Natural killer cell treated with Interleukin-12 subunit alpha and Interleukin-12 subunit beta and Interleukin-15 and Interleukin-18, amount 100 ng/mL, for 72 hours (primary cell): ENCODE measurements at regions not wholly inside any gene's neighbourhood (a gene's known extent, or its start where the extent isn't known, plus 50 kb on each side); places are given as distances from the start of the nearest gene placed in this dataset.

Experiments
- ATAC-seq, 2 donors: fragments of 150-1000 bp; cut with Tn5 transposase in 1 of 2; sonication (Bioruptor Pico), chemical (Tn5 transposase) in 1 of 2; 2 replicates each; pipeline ENCODE4 v1.10.0; 2021
- DNase-seq: peaks from one replicate; pipeline ENCODE4 v3.0.0; 2022; ENCODE audit warnings: low spot score
- H3K27ac Mint-ChIP-seq, 2 donors: 1 replicate in 1 of 2; 2 replicates in 1 of 2; pipeline ENCODE4 v1.8.0; 2022; ENCODE audit warnings: mixed read lengths in 2 of 2, mild to moderate bottlenecking in 1 of 2, moderate library complexity in 1 of 2
- H3K27me3 Mint-ChIP-seq, 2 donors: 1 replicate in 1 of 2; 2 replicates in 1 of 2; pipeline ENCODE4 v1.8.0; 2022; ENCODE audit warnings: mixed read lengths in 2 of 2
- H3K36me3 Mint-ChIP-seq: one replicate; pipeline ENCODE4 v1.8.0; 2022; ENCODE audit warnings: mixed read lengths
- H3K4me1 Mint-ChIP-seq, 2 donors: 1 replicate in 1 of 2; 2 replicates in 1 of 2; pipeline ENCODE4 v1.8.0; 2022; ENCODE audit warnings: low read depth in 2 of 2, mixed read lengths in 2 of 2, mild to moderate bottlenecking in 1 of 2
- H3K4me3 Mint-ChIP-seq: one replicate; pipeline ENCODE4 v1.8.0; 2022; ENCODE audit warnings: mixed read lengths
- H3K9me3 Mint-ChIP-seq: 2 replicates; pipeline ENCODE4 v1.8.0; 2022; ENCODE audit warnings: mixed read lengths

DNA sequence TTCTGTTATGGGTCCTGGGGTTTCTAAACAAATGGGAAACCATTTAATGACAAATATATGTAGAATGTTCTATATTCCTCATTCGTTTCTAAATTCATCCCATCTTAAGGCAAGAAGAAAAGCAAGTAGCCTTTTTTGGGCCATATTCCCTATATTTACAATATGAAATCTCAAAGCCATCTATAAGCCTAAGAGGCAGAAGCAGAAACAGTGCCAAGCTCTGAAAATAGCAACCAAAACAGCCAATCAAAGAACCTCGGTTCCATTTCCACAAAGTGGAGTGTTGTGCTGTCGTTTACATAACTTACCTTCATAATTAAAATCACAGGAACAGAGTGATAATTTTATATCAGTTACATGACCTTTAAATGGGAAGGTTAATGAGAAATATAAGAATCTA is 330.6 kb upstream of the GATB start:
- DNase-seq (no peak), ATAC-seq (no peak)
- Mint-ChIP-seq H3K9me3 (no peaks in the 10 kb centered on the region), H3K27ac (no peak overlapping the region), H3K27me3 (no peaks in the 10 kb centered on the region), H3K4me3 (no peak overlapping the region), H3K4me1 (peaks cover 6 to 20% of the 10 kb centered on the region in 2 donors), H3K36me3 (no peaks in the 10 kb centered on the region)

DNA sequence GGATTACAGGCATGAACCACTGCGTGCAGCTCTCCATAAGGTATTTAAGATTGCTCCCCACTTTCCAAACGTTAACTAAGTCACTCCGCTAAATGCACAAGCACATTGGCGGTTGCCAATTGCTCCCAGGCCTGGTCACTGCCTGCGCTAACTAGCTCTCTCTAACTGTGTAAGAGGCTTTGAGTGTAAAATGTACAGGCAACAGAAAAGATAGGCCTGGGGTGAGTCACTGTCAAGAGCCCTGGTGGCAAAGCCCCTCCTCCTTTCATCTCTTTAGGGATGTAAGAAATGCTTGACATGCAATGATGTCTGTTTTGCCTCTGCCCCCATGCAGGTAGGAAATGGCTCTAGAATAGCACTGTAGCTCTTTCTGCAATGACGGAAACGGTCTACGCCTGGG is 329.7 kb upstream of the GATB start:
- DNase-seq (no peak), ATAC-seq (peak; percentile 55 to 56)
- no peaks in the 10 kb centered on the region for H3K36me3 Mint-ChIP-seq
- no peak overlapping the region for H3K27ac Mint-ChIP-seq
- no peaks in the 10 kb centered on the region for H3K9me3 Mint-ChIP-seq
- no peaks in the 10 kb centered on the region for H3K27me3 Mint-ChIP-seq
- no peak overlapping the region for H3K4me3 Mint-ChIP-seq
- peaks cover 4 to 14% of the 10 kb centered on the region in 2 donors for H3K4me1 Mint-ChIP-seq

DNA sequence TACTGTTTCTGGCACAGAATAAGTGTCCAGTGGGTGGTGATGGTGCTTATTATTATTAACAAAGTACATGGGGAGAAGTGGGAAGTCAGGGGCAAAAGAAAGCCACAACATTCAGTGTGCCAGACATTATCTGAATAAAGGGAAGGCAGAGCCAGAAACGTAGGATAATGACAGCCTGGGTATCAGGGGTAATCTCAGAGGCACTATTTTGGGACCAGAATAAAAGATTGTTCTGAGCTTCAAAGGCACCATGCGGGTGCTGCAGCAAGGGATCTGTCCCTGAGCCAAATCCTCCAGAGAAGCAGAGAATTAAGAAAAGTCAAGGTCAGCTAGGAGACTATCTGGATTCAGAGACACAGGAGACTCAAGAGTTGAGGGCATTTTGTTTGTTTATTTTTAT is 328.8 kb upstream of the GATB start:
- Mint-ChIP-seq H3K9me3 (no peaks in the 10 kb centered on the region), H3K36me3 (no peaks in the 10 kb centered on the region), H3K4me1 (peaks cover 0 to 7% of the 10 kb centered on the region in 2 donors), H3K27ac (no peak overlapping the region), H3K4me3 (no peak overlapping the region), H3K27me3 (no peaks in the 10 kb centered on the region)
- DNase-seq (no peak), ATAC-seq (no peak)

DNA sequence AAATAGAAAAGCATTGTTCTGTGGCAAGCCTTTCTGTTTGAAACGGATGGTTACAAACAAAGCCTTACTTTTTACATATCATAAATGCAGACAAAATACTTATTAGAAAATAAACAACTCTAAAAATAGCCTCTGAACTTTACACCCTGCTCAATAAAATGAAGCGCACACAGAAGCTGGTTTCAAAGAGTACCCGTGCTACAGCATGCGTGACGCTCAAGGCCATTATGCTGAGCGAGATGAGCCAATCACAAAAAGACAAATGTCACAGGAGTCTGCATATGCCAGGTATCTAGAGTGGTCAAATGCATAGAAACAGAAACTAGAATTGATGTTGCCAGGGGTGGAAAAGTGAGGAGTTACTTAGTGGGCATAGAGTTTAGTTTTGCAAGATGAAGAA is 326.5 kb upstream of the GATB start:
- Mint-ChIP-seq H3K27me3 (peaks cover 0 to 2% of the 10 kb centered on the region in 2 donors), H3K36me3 (no peaks in the 10 kb centered on the region), H3K27ac (no peak overlapping the region), H3K4me3 (no peak overlapping the region), H3K9me3 (no peaks in the 10 kb centered on the region), H3K4me1 (peaks cover 0 to 3% of the 10 kb centered on the region in 2 donors)
- DNase-seq (no peak), ATAC-seq (no peak)

DNA sequence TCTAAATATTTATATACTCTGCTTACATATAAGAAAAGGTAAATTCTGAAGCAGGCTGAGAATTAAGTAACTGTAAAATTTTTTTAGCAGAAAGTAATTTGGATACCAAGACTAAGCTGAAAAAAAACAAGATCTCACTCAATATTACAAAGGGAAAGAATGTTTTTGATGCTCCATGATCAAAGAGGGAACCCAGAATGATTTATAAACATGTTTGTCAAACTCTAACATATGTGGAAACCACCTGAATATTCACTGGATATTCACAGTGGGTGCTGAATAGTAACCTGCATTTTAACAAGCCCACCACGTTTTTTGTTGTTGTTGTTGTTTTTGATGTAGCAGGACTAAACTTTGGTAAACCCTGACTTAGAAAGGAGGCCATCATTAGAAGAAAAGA is 324.9 kb upstream of the GATB start:
- no peak overlapping the region for H3K27ac Mint-ChIP-seq
- DNase-seq = no peak
- no peaks in the 10 kb centered on the region for H3K36me3 Mint-ChIP-seq
- H3K4me3 Mint-ChIP-seq = no peak overlapping the region
- H3K27me3 Mint-ChIP-seq = peaks cover 0 to 2% of the 10 kb centered on the region in 2 donors
- peaks cover 3 to 5% of the 10 kb centered on the region in 2 donors for H3K4me1 Mint-ChIP-seq
- no peak for ATAC-seq
- H3K9me3 Mint-ChIP-seq = no peaks in the 10 kb centered on the region

DNA sequence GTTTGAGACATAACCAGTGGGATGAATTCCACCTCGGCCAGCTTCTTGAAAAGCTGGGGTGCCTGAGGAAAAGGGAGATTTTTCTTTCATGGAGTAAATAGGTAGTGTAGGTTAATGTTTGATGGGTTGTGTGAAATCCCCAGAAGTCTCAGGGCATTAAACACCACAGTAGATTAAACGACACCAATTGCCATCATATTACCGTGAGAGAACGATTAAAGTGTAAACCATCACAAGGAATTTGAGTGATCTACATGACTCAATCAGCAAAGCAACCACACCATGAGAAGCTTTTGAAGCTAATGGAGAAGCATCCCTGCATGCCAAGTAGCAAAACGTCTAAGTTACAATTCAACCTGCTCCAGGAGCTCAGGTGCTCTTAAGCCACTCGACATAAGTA is 322.5 kb upstream of the GATB start:
- peaks cover 5 to 13% of the 10 kb centered on the region in 2 donors for H3K4me1 Mint-ChIP-seq
- peaks cover 0 to 2% of the 10 kb centered on the region in 2 donors for H3K27me3 Mint-ChIP-seq
- no peak overlapping the region for H3K27ac Mint-ChIP-seq
- DNase-seq (no peak), ATAC-seq (no peak)
- H3K9me3 Mint-ChIP-seq = no peaks in the 10 kb centered on the region
- no peaks in the 10 kb centered on the region for H3K36me3 Mint-ChIP-seq
- no peak overlapping the region for H3K4me3 Mint-ChIP-seq

DNA sequence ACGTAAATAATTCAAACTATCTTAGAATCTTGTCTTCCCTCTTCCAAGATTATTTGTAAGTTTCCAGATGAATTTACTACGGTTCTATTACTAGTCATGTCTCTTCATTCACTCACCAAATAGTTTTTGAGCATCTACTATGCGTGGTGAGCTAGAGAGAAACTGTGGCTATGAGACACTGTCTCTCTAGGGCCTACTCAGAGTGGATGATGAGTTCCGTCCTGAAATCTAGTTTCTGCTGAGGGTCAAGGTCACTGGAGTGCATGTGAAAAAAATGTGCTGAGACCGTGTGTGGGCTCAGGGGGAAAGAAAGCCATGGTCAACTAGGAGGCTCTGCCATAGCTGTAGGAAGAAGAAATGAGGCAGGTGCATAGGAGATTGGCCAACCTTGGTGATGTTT is 320.2 kb upstream of the GATB start:
- H3K27ac Mint-ChIP-seq = no peak overlapping the region

DNA sequence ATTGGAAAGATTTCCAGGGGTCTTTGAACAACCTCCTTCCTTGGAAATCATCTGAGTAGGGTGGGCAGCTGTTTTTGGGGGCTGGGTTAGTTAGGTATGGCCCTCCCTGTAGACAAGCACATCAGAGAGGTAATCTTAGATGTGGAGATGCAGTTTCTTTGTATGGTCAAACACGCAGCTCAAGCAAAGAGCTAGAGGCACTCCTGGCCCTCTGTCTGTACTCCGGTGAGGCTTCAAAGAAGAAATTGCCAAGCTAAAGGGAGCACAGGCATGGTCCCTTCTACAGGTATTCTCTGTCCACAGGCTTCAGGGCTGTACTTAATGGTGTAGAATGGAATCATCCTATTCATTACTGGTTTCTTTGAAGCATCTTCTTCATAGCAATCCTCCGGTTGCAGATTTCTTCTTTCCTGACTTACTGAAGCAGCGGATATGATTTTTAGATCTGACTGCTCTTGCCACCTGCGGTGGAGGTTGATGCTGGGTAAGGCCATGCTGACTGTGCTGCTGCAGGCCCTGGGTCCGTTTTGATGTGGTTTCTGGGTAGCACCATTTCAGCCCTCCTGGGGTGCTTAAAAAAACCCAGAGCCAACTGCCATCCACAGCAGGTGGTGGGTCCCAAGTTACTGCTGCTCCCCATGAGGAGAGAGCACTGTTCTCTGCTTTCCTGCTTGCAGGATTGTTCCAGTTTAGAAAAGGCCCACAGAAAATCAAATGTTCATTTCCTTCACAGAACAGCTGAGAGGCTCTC is 318.9 kb upstream of the GATB start:
- H3K36me3 Mint-ChIP-seq = no peaks in the 10 kb centered on the region
- DNase-seq (no peak), ATAC-seq (peak in 1 of 2 donors; percentile 74)
- no peaks in the 10 kb centered on the region for H3K9me3 Mint-ChIP-seq
- peak overlapping the region in 1 of 2 donors; percentile 5 for H3K27ac Mint-ChIP-seq
- H3K4me1 Mint-ChIP-seq = peaks cover 5 to 13% of the 10 kb centered on the region in 2 donors
- H3K4me3 Mint-ChIP-seq = no peak overlapping the region
- H3K27me3 Mint-ChIP-seq = peaks cover 0 to 2% of the 10 kb centered on the region in 2 donors

More for the DNA sequence above, 320.2 kb upstream of the GATB start:
- no peak for DNase-seq
- no peak for ATAC-seq
- H3K9me3 Mint-ChIP-seq = no peaks in the 10 kb centered on the region
- H3K4me1 Mint-ChIP-seq = peaks cover 5 to 13% of the 10 kb centered on the region in 2 donors
- no peaks in the 10 kb centered on the region for H3K36me3 Mint-ChIP-seq
- peaks cover 0 to 2% of the 10 kb centered on the region in 2 donors for H3K27me3 Mint-ChIP-seq
- H3K4me3 Mint-ChIP-seq = no peak overlapping the region

DNA sequence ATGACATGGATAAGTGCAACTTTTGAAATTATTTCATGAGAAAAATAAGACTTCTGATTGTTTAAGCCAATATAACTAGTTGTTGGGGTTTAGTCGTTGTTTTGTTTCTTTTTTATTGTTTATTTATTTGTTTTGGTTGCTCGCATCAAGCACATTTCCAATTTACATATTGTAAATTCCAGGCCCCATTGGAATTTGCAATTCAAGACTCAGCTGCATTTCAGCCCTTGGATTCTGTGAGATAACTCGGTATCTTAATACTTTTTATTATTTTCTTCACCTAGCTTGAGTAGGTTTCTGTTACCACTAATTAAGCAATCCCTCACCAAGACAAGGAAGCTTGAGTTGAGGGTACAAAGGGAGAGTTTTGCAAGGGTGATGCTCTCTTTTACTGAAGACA is 318.3 kb upstream of the GATB start:
- Mint-ChIP-seq H3K27me3 (peaks cover 0 to 2% of the 10 kb centered on the region in 2 donors), H3K9me3 (no peaks in the 10 kb centered on the region), H3K4me1 (peaks cover 5 to 13% of the 10 kb centered on the region in 2 donors), H3K36me3 (no peaks in the 10 kb centered on the region), H3K4me3 (no peak overlapping the region), H3K27ac (no peak overlapping the region)
- no peak for DNase-seq
- no peak for ATAC-seq

DNA sequence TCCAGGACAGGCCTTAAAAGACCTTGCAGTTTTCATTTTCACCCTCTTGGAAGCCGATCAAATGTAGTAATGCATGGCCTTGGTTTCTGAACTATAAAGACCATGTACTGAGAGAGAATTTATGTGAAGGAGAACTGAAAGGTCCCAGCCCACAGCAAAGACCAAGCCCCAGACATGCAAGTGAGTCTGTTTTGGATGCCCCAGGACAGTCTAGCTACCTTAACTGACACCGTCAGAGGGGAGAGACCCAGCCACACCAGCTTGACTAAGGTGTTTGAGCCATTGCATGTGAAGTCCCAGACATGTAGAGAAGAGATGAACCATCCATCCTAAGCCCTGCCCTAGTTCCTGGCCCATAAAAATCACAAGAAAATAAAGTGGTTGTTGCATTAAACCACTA is 316.8 kb upstream of the GATB start:
- Mint-ChIP-seq H3K27ac (no peak overlapping the region), H3K4me1 (peaks cover 5 to 13% of the 10 kb centered on the region in 2 donors), H3K27me3 (no peaks in the 10 kb centered on the region), H3K9me3 (no peaks in the 10 kb centered on the region), H3K4me3 (no peak overlapping the region), H3K36me3 (no peaks in the 10 kb centered on the region)
- ATAC-seq (no peak), DNase-seq (no peak)

DNA sequence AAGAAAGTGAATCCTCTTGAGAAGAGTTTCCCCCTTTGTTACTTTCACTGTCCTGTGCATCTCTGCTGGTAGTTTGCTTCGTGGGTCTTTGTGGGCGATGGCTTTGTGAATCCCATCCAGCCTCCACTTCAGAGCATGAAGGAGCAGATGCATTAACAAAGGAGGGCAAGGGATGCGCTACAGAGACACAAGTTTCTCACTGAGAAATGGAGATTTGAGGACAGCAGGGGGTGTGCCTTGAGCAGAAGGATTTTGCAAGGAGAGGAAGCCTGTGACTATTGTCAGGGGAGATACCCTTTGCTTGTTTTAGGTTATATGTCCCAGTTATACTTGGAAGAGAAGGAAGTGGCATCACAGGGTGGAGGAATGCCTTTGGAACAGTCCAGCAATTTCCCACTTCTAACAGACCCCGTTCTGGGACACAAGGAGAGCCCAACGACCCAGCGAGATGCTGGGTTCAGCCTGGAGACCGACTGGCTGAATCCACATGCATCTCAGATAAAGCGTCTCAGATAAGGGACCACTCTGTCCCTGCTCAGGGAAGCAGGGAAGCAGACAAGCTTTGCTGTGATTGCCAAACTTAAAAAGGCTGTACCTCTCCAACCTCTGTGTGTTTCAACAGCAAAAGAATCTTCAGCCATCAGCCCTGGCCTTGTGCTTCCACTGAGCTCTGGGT is 314.6 kb upstream of the GATB start:
- H3K9me3 Mint-ChIP-seq = no peaks in the 10 kb centered on the region
- no peak overlapping the region for H3K4me3 Mint-ChIP-seq
- no peak overlapping the region for H3K27ac Mint-ChIP-seq
- peaks cover 5 to 7% of the 10 kb centered on the region in 2 donors for H3K4me1 Mint-ChIP-seq
- ATAC-seq = no peak
- DNase-seq = no peak
- H3K27me3 Mint-ChIP-seq = no peaks in the 10 kb centered on the region
- H3K36me3 Mint-ChIP-seq = no peaks in the 10 kb centered on the region

DNA sequence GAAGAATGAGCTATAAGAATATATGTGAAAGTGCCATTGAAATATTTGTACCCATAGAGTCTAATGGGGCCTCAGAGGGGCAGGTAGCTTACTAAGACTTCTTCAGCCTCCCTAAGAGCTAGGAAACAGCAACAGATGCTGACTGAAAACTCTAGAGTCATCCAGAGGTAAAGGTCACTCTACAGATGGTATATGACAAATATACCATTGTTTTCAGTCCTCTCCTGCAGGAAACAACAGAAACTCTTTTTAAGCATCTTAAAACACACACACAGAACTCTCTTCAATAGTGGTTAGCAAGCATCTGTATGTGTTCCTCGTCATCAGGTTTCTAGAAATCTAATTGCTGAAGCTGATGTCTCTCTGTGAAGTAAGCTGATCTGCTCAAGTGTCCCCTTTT is 313.8 kb upstream of the GATB start:
- DNase-seq = no peak
- H3K9me3 Mint-ChIP-seq = no peaks in the 10 kb centered on the region
- no peaks in the 10 kb centered on the region for H3K4me1 Mint-ChIP-seq
- H3K36me3 Mint-ChIP-seq = no peaks in the 10 kb centered on the region
- no peaks in the 10 kb centered on the region for H3K27me3 Mint-ChIP-seq
- H3K4me3 Mint-ChIP-seq = no peak overlapping the region
- no peak overlapping the region for H3K27ac Mint-ChIP-seq
- no peak for ATAC-seq

DNA sequence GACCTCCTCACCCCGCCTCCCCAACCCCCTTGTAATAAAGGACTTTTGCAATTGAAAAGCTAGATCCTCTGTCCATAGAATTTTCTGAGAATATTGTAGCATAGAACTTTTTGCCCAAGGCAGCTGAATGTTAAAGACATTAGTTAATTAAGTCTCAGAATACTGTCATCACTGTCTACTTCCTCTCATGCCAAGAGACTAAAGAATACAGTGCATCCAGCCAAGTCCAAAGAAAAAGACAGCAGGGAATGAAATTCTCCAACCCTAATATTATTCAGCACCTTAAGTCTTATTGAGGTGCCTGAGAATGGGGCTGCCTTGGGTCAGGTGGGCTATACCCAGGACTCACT is 313.3 kb upstream of the GATB start:
- peaks cover 0 to under 1% of the 10 kb centered on the region in 2 donors for H3K4me1 Mint-ChIP-seq
- ATAC-seq (no peak), DNase-seq (no peak)
- H3K36me3 Mint-ChIP-seq = no peaks in the 10 kb centered on the region
- H3K27ac Mint-ChIP-seq = no peak overlapping the region
- no peaks in the 10 kb centered on the region for H3K27me3 Mint-ChIP-seq
- no peaks in the 10 kb centered on the region for H3K9me3 Mint-ChIP-seq
- H3K4me3 Mint-ChIP-seq = no peak overlapping the region

DNA sequence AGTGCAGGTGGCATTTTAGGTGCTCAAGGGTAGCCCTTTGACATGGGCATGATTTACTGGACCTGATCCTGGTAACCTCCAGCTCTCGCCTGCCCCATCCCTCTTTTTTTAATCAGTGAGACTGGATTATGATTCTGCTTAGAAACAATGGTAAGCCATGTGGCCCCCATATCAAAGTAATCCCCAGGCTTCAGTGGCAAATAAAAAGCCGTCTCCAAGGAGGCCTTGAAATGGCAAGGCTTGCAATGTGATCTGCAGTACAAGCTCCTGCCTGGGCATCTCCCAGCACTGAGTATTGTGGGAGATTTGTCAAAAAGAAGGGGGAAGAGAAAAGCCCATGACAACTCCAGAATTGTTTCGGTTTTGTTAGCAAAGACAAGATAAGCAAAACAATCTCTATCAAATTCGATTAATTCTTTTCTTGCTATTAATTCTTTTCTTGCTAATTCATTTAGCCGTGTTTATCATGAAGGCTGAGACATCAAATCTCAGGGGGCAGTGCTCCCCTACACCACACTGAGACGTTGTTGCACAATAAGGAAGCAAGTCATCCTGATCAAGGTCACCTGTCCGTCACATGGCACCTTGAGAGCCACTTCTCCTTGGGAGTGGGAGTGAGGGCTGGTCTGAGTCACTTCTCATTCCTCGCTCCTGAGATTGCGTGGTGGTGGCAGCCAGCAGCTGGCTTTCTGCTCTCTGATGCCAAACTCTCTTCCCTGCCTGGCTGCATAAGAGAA is 312.7 kb upstream of the GATB start:
- Mint-ChIP-seq H3K4me1 (peaks cover 0 to 6% of the 10 kb centered on the region in 2 donors), H3K4me3 (no peak overlapping the region), H3K27ac (no peak overlapping the region), H3K36me3 (no peaks in the 10 kb centered on the region), H3K9me3 (no peaks in the 10 kb centered on the region), H3K27me3 (no peaks in the 10 kb centered on the region)
- DNase-seq (no peak), ATAC-seq (no peak)
